HG02763 (cell line): ENCODE measurements at regions not wholly inside any gene's neighbourhood (a gene's known extent, or its start where the extent isn't known, plus 50 kb on each side); places are given as distances from the start of the nearest gene placed in this dataset.

Experiments
- ATAC-seq: cut with Tn5 transposase; IDR thresholded peaks from one replicate; pipeline ENCODE4 v1.9.1; 2021; ENCODE audit warnings: mild to moderate bottlenecking, moderate library complexity; ENCODE audit not compliant: unreplicated experiment

GRCh38 chr5:8234179-8234770 is 365.3 kb downstream of the MTRR start:
- no peak for ATAC-seq

- ATAC-seq = no peak
Measured at GRCh38 chr5:8238080-8238479, 369.1 kb downstream of the MTRR start.

GRCh38 chr5:8239198-8239597 is 370.2 kb downstream of the MTRR start:
- ATAC-seq = no peak

- no peak for ATAC-seq
Measured at GRCh38 chr5:8239646-8240045, 370.7 kb downstream of the MTRR start.

GRCh38 chr5:8241076-8241475 is 372.1 kb downstream of the MTRR start:
- ATAC-seq = no peak

- ATAC-seq = no peak
Measured at GRCh38 chr5:8241558-8241957, 372.6 kb downstream of the MTRR start.

GRCh38 chr5:8247049-8247899 is 378.3 kb downstream of the MTRR start:
- no peak for ATAC-seq

- ATAC-seq = no peak
Measured at GRCh38 chr5:8253376-8253775, 384.4 kb downstream of the MTRR start.

- no peak for ATAC-seq
Measured at GRCh38 chr5:8254674-8255073, 385.7 kb downstream of the MTRR start.

- ATAC-seq = no peak
Measured at GRCh38 chr5:8258801-8259200, 389.9 kb downstream of the MTRR start.

GRCh38 chr5:8270246-8270645 is 401.3 kb downstream of the MTRR start:
- ATAC-seq = no peak

GRCh38 chr5:8280711-8281363 is 411.9 kb downstream of the MTRR start:
- ATAC-seq = no peak

- ATAC-seq = no peak
Measured at GRCh38 chr5:8288334-8288733, 419.4 kb downstream of the MTRR start.

- no peak for ATAC-seq
Measured at GRCh38 chr5:8288897-8289516, 420.1 kb downstream of the MTRR start.

- ATAC-seq = no peak
Measured at GRCh38 chr5:8289779-8290178, 420.8 kb downstream of the MTRR start.

GRCh38 chr5:8290721-8291120 is 421.8 kb downstream of the MTRR start:
- ATAC-seq = no peak

GRCh38 chr5:8291641-8292040 is 422.7 kb downstream of the MTRR start:
- ATAC-seq = no peak

GRCh38 chr5:8295141-8295540 is 426.2 kb downstream of the MTRR start:
- ATAC-seq = no peak

GRCh38 chr5:8299716-8300115 is 430.8 kb downstream of the MTRR start:
- no peak for ATAC-seq

GRCh38 chr5:8304341-8304740 is 435.4 kb downstream of the MTRR start:
- ATAC-seq = no peak

GRCh38 chr5:8306288-8306896 is 437.4 kb downstream of the MTRR start:
- no peak for ATAC-seq
